Chondrocyte (in vitro differentiated cells): ENCODE measurements at regions not wholly inside any gene's neighbourhood (a gene's known extent, or its start where the extent isn't known, plus 50 kb on each side); places are given as distances from the start of the nearest gene placed in this dataset.

Source experiments
- DNase-seq: peaks from one replicate; pipeline ENCODE4 v3.0.0; 2021; ENCODE audit warnings: mixed read lengths, low spot score
- H3K27ac Mint-ChIP-seq: one replicate; pipeline ENCODE4 v1.8.0; 2021; ENCODE audit warnings: mild to moderate bottlenecking, moderate library complexity, mixed read lengths; ENCODE audit not compliant: unreplicated experiment
- H3K27me3 Mint-ChIP-seq: 2 replicates; pipeline ENCODE4 v1.8.0; 2021; ENCODE audit warnings: low read depth, mixed read lengths
- H3K36me3 Mint-ChIP-seq: 2 replicates; pipeline ENCODE4 v1.8.0; 2021; ENCODE audit warnings: low read depth, mixed read lengths
- H3K4me1 Mint-ChIP-seq: 2 replicates; pipeline ENCODE4 v1.8.0; 2021; ENCODE audit warnings: low read depth, mild to moderate bottlenecking, mixed read lengths
- H3K4me3 Mint-ChIP-seq: one replicate; pipeline ENCODE4 v1.8.0; 2021; ENCODE audit warnings: mild to moderate bottlenecking, moderate library complexity, mixed read lengths; ENCODE audit not compliant: unreplicated experiment
- H3K9me3 Mint-ChIP-seq: 2 replicates; pipeline ENCODE4 v1.8.0; 2021; ENCODE audit warnings: low read depth, mixed read lengths
- CTCF ChIP-seq: fragments of 200-600 bp; sonication (generic); IDR thresholded peaks from 2 replicates; pipeline ENCODE4 v1.5.0; 2021; ENCODE audit warnings: antibody characterized with exemption, mild to moderate bottlenecking, moderate library complexity

- no peak overlapping the region for H3K27ac Mint-ChIP-seq
- H3K4me3 Mint-ChIP-seq: no peak overlapping the region
- H3K4me1 Mint-ChIP-seq: peaks cover 6% of the 10 kb centered on the region
- H3K36me3 Mint-ChIP-seq: no peaks in the 10 kb centered on the region
- H3K9me3 Mint-ChIP-seq: no peaks in the 10 kb centered on the region
- no peak for DNase-seq
- TF ChIP-seq CTCF: no peak
- H3K27me3 Mint-ChIP-seq: no peaks in the 10 kb centered on the region
These were observed 531.9 kb downstream of the SOX2 start for GRCh38 chr3:182243625-182244024.

GRCh38 chr3:182244222-182244971 is 532.7 kb downstream of the SOX2 start:
- H3K27ac Mint-ChIP-seq: no peak overlapping the region

GRCh38 chr3:182245059-182245458 is 533.3 kb downstream of the SOX2 start:
- Mint-ChIP-seq H3K27me3 (no peaks in the 10 kb centered on the region), H3K27ac (no peak overlapping the region), H3K9me3 (no peaks in the 10 kb centered on the region), H3K36me3 (no peaks in the 10 kb centered on the region), H3K4me1 (peaks cover 6% of the 10 kb centered on the region), H3K4me3 (no peak overlapping the region)
- no peak for DNase-seq
- no peak for TF ChIP-seq CTCF

More at GRCh38 chr3:182244222-182244971, 532.7 kb downstream of the SOX2 start:
- Mint-ChIP-seq H3K4me1 (peaks cover 6% of the 10 kb centered on the region), H3K27me3 (no peaks in the 10 kb centered on the region), H3K36me3 (no peaks in the 10 kb centered on the region), H3K9me3 (no peaks in the 10 kb centered on the region), H3K4me3 (no peak overlapping the region)
- no peak for TF ChIP-seq CTCF
- DNase-seq: no peak

- peaks cover 6% of the 10 kb centered on the region for H3K4me1 Mint-ChIP-seq
- H3K27me3 Mint-ChIP-seq: no peaks in the 10 kb centered on the region
- no peak for DNase-seq
- no peak for TF ChIP-seq CTCF
- no peaks in the 10 kb centered on the region for H3K36me3 Mint-ChIP-seq
- no peaks in the 10 kb centered on the region for H3K9me3 Mint-ChIP-seq
- H3K4me3 Mint-ChIP-seq: no peak overlapping the region
- H3K27ac Mint-ChIP-seq: no peak overlapping the region
These were observed 535.1 kb downstream of the SOX2 start for GRCh38 chr3:182246870-182247269.

- no peak for DNase-seq
- TF ChIP-seq CTCF: peak; percentile 65
- H3K4me1 Mint-ChIP-seq: peaks cover 5% of the 10 kb centered on the region
- peak overlapping the region; percentile 38 for H3K27ac Mint-ChIP-seq
- H3K9me3 Mint-ChIP-seq: no peaks in the 10 kb centered on the region
- H3K27me3 Mint-ChIP-seq: no peaks in the 10 kb centered on the region
- no peaks in the 10 kb centered on the region for H3K36me3 Mint-ChIP-seq
- no peak overlapping the region for H3K4me3 Mint-ChIP-seq
These were observed 536.7 kb downstream of the SOX2 start for GRCh38 chr3:182248349-182248880.
